ENCODE measurements at regions not wholly inside any gene's neighbourhood (a gene's known extent, or its start where the extent isn't known, plus 50 kb on each side); places are given as distances from the start of the nearest gene placed in this dataset.
"Not testable (repeated sequence)": the region's sequence is repeated elsewhere in the genome, so short reads cannot be mapped to it uniquely, and the experiment has no call there.

DNA sequence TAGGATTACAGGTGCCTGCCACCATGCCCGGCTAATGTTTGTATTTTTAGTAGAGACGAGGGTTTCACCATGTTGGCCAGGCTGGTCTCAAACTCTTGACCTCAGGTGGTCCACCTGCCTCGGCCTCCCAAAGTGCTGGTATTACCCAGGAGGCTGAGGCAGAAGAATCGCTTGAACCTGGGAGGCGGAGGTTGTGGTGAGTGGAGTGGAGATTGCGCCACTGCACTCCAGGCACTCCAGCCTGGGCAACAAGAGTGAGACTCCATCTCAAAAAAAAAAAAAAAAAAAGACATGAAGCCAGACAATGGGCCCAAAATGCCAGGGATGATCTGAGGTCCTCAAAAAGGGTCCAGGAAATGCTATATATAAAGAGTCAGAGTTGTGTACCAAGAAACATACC, 392.9 kb downstream of the SEC14L1 start:
- not testable (repeated sequence) for DNase-seq

DNA sequence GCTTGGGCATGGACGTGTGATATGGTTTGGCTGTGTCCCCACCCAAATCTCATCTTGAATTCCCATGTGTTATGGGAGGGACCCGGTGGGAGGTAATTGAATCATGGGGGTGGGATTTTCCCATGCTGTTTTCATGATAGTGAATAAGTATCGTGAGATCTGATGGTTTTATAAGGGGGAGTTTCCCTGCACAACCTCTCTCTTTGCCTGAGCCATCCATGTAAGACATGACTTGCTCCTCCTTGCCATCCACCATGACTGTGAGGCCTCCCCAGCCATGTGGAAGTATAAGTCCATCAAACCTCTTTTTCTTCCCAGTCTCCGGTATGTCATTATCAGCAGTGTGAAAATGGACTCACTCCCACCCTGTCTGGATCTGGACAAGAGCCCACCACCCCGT, 393.4 kb downstream of the SEC14L1 start:
- no peak for DNase-seq

DNA sequence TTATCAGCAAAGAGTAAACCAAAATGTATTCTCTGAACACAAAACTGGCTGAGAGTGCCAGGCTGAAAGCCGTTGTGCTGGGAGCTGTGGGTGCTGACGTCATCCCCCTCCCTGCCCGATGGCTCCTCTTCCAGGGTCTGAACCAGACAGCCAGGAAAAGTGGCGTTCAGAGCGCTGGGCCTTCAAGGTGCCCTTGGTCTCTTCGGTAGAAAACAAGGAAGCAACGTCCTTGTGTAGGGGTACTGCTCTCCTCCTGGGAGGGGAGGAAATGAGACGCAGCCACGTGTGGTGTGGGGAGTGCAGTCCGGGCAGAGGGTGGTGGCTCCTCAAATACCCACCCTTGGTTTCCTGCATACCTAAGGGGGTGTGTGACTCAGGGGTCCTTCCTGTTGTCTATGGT, 394.7 kb downstream of the SEC14L1 start:
- no peak for DNase-seq

DNA sequence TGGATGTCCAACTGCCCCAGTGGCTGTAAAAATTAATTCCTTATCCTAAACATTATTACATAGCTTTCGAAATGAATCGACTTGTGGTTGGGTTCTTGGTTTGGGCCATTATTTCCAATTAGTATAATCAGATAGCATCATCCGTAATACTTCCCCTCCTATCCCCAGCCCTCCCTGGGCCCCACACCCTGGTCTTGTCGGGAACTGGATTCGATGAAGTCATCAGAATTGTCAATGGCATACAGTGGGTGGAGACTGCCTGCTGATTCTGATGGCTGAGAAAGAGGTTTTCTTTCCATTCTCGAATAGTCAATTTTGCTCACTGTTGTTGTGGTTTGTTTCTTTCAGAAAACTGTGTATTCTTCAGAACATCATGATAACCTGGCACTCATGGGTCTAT, 395.1 kb downstream of the SEC14L1 start:
- no peak for DNase-seq

DNA sequence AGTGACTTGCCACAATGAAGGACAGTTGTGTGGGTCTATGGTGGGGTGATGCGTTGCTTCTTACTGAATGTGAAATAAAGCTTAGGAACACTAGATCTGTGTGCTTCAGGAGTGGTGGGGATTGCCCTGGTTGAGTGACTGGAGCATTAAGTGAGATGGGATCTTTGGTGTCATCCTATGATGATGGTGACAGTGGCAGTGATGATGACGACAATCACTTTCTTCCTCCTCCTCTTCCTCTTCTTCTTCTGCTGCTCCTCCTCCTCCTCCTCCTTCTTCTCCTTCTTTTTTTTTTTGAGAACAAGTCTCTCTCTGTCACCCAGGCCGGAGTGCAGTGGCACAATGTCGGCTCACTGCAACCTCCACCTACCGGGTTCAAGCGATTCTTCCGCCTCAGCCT, 396.8 kb downstream of the SEC14L1 start:
- DNase-seq, result no peak

DNA sequence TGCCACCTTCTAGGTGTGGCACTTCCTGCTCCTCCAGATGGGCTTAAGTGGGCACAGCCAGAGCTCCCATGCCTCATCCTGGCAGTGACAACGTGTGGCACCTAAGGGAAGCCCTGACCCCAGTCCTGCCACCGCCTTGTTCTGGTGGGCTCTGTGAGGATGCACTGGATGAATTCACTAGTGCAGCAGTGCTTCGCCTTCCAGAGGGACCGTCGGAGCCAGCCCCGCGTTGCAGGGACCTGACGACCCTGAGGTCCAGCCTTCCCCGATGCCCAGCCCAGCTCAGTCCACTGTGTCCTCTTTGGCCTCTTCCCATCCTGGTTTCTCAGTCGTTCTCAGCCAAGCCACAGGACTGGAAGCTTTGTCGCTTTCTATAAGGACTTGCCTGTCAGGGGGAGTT, 399.8 kb downstream of the SEC14L1 start:
- no peak for DNase-seq

DNA sequence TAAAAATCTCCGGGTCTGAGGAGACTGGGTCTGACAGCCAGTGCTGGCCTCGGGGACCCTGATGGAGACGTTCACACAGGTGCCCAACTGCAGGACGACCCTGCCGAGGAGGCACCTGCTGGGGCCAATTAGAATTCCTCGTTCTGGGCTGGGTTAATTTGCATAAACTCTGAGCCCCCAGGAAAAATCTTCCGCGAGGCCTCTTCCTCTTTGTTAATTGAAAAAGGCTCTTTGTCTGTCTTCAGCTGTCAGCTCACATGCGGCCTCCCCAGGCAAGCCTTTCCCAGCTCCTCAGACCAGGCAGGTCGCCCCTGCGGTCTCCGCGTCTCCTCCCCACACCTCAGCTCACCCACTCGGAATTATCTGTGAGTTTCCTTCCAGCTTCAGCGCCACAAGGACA, 400.2 kb downstream of the SEC14L1 start:
- DNase-seq, result no peak

DNA sequence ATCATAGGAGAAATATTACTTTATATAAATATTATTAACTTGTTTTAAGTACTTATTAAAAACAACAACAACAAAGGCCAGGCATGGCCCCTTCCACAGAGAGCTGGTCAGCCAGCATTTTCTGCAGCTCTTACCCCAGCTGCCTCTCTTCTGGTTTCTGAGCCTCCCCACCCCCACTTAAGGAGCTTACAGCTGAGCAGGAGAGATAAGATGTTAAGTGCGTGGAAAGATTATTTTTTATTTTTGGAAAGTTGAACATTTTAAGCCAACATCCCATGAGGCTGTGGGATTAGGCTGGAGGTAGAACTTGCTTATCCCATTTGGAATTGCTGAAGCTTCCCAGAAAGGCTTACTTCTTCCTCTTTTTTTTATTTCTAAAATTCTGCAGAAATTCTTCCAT, 401.2 kb downstream of the SEC14L1 start:
- DNase-seq, result no peak

DNA sequence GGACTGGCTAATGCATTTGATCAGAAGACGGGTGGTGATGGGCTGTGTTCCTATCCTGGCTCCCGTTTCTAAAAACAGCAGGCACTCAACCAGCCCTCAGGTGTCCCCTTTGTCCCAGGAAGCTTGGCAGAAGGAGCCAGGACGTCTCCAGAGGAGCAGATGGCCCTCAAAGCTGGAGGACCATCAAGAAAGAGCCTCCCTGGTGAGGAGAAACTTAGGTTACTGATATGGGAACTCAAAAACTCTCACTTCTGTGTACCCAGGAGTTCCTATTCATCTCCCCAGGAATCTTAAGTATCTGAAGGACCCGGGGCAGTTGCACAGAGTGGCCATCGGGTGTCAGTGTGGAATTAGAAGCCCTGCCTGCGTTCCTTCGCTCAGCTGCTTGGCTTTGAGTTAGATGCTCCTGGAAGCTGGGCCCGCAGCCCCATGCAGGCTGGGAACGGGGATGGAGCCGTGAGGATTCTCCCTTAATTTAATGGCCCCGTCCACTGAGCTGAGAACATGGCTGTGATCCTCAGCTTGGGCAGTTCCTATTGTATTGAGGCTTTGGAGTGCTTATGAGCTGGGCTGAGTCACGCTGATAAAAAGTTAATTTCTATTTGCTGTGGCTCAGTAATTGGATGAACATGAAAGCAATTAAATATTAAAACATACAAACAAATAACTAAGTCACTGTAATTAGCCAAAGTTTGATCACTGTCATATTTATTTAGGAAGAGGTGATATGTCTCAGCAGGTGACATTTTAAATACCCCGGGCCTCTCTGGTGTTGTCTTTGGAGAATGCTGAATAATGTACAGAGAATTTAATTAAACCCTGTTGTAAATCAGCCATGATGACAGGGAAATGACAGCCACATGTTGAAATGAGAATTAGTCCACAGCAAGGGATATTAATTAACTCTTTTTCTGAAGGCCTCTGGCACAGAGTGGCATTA, 402.1 kb downstream of the SEC14L1 start:
- peak; percentile 30 for DNase-seq

DNA sequence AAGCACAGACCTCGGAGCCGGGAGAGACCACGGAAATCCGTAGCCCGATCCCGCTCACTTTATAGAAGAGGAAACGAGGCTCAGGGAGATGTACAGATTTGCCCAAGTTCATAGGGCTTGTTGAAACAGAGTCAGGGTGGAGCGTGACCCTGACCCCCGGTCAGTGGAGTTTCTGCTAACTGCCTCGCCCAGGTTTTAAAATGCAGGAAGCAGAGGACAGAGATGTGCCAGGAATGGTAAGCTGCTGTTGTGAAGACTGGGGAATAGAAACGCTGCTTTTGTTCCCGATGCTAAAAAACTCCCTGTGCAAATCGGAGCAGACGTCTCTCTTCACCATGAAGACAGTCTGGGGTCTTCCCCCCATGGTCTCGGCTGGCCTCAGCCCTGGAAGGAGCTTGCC, 403.0 kb downstream of the SEC14L1 start:
- DNase-seq, result no peak

DNA sequence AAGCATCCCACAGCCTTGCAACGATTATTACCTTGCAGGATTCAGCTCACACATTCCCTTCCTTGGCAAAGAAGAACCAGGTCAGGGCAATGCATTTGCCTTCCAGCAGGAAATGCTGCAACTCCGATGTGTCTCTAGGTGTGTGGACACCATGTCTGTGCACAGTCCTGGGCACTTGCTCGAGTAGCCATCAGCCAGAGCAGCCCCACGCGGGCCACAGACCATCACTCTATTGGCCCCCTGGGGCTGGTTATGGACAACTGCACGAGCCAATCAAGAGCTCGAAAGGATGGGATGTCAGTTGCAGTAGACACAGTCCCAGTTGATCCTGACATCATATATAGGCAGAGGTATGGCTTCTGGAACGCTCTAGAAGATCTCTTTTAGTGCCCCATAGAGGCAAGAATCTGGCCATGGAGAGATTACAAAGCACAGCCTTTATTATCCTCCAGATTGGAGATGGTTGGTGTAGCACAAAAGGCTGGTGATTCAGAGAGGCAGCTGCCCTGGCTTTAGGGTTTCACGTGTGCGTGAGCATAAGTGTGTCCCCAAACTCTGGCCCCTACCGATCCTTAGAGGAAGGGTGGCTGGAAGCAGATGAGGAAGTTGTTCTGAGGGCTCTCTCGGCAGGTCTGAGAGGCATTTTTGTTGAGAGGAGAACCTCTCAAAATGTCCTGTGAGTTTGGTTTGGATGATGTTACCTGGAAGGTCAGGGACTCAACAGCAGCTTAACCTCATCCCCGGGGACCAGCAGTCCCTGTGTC, 403.8 kb downstream of the SEC14L1 start:
- no peak for DNase-seq

DNA sequence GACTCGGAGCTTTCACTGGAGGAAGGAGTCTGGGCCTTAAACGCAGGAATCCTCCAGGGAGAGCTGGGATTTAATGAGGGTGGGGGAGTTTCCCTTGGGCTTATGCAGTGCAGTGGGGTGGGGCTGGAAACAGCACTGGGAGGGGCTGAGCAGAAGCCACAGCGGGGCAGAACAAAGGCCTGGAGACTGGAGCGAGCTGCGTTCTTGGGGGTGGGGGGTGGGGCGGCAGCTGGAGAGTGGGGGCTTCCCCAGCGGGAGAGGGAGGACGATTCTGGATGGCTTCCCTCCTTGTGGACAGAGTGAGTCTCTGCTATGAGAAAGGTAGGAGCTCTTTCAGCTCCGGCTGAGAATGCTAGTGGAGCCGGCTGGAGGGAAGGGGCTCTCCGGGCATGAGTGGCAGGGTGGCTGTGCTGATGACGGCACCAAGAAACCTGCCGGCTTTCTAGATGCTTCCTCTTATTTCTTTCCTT, 406.0 kb downstream of the SEC14L1 start:
- DNase-seq, result no peak

DNA sequence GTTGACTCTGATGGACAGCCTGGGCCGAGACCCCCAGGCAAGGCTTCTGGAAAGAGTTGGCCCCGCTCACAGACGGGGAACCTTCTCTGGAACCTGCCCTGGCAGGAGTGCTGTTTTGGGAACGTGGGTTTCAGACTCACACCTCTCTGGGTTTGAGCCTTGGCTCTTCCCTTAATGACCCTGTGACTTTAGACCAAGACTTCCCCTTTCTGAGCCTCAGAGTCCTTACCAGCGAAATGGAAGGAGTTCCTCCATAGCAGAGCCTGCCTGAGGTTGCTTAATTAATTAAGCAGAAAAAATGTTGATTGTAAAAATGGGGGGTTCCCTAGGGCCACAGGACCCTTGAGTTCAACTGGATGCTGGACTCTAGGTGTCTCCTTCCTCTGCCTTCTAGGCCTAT, 408.2 kb downstream of the SEC14L1 start:
- DNase-seq, result no peak

DNA sequence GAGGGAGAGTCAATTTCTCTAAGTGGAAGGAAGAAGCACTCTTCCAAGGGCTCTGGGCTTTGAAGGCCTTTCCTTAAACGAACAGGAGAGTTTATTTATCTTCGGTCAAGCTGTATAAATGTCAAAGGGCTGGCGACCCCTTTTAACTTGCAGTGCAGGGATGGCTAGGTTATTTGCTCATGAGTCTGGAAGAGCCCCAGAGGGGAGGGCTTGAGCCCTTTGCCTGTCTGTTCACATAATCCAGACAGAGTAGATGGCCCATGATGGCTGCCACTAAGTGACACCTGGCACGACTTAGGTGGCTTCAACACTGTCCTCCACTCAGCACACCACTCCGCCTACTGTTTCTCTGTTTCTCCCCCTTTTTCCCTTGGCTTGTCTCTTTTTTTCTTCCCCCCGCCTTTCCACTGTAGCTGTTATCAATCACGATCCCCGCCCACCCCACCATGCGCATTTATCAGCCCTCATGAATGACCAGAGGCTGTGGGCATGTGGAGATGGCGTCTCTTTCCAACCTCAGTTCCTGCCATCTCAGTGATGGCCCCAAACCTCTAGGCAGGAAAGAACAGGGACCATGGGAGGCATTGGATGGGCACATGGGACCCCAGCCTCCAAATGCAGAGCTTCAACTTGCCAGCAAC, 408.7 kb upstream of the TNRC6C start:
- no peak for DNase-seq

DNA sequence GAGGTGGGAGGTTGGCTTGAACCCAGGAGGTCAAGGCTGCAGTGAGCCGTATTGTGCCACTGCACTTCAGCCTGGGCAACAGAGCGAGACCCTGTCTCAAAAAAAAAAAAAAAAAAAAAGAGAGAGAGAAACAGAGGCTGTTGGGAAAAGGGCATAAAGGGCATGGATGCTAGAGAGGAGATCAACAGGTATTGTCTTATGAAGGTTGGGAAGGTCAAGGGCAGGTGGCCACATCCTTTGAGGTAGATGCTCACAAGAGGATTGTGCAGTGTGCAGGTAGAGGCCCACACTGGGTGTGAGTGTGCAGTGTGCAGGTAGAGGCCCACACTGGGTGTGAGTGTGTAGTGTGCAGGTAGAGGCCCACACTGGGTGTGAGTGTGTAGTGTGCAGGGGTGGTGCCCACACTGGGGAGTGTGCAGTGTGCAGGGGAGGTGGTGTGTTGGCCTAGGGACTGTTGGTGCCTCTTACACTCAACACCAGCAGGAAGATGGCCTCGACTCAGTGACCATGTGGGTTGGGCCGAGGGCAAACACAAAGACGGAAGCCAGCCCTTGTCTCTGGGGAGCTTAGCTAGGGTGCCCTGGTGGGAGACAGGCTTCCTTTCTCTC, 404.9 kb upstream of the TNRC6C start:
- no peak for DNase-seq

DNA sequence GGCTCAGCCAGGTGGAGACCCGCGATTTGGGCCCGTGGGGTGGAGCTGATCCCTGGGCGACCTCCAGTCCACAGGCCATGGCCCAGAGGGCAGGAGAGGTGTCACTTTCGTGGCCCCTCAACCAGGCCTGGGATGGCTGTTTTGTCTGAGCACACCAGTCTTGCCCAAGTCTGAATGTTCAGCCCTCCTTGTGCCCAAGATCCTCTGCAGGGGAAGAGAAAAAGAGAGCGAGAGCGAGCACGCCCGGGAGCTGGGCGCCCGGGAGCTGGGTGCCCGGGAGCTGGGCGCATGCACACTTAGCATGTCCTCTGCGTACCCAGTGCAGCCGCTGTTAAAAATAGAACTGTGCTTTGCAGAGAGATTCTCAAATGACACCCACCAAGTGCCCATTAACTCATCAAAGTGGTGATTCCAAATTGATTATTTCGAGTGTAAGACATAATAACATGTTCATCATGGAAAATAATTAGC, 403.3 kb upstream of the TNRC6C start:
- DNase-seq, result no peak

DNA sequence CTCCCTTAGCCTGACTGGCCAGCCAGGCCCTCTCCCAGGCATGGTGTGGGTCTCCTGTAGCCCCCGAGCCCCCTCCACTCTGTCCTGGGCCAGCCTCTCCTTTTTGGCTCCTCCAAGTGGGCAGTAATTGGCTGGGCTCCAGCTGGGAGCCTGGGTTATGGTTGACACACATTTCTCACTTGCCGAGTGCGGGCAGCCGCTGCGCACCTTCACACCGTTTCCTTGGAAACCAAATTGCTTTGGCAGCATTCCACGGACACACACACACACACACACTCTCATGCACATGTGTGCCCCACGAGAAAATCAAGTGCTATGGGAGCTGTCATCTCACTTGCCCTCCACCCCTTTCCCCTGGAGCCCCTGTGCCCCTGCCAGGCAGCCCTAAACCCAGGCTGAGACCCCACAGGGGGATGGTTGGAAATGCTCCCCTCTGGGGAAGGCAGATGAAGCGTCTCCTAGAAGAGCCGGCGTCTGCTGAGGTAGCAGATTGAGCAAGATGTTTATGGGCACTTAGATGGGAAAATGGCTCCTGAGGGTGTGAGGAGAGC, 402.7 kb upstream of the TNRC6C start:
- no peak for DNase-seq

DNA sequence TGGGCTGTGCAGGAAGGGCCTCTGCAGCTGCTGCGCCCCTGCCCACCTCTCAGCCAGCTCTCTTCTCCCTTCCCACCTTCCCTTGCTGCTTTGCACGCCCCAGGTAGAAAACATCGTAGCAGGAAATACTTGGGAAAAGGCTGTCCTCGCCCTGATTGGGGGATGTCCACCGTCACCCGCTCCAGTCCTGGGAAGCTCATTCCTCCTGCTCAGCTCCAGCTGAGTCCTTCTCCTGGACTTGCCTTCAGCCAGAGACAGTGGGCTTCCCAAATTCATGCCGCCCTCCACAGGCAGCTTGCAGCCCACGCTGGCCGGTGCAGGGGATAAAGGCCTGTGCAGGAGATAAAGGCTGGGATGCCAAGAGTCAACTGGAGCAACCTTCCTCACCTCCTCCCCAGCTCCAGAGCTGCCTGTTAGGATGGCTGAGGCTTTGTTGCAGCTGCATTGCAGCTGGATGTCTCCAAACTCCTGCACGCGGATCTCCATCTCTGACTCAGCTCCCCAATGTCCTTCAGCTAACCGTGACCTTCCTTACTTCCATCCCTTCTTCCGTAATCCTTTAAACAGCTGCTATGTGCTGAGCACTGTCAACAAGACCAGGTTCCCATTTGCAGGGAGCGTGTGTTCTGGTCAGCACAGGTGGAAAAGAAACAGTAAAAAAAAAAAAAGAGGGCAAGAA, 402.0 kb upstream of the TNRC6C start:
- DNase-seq, result no peak

DNA sequence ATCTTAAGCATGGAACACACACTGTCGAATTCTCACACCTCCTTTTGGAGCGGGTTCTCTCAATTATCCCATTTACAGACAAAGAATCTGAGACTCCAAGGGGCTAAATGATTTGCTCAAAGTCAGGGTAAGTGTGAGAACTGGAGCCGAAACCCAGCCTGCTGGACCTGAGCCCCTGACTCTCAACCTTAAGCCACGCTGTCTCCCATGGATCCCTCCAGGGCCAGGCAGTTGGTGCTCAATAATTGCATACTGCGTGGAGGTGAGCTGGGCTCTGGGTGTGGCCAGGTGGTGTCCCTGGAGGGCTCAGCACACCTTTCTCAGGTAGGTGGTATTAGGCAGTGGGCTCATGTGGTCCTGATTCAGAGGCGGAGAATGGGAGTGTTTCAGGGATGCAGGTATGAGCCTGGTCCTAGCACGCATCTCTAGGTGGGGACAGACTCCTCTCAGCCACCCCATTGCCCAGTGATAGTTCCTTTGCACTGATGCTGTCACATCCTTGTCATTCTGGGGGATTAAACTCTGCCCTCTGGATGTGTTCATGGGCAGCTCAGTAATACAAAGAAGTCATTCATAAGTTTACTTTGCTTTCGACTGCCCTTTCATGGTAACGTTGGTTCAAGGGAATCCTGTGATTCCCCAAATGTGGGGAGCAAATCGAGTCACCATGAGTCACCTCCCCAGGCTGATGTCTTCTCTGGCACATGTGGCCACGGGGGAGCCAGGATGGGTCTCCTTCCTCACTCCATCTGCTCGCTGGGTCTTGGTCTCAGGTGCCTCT, 399.5 kb upstream of the TNRC6C start:
- no peak for DNase-seq

DNA sequence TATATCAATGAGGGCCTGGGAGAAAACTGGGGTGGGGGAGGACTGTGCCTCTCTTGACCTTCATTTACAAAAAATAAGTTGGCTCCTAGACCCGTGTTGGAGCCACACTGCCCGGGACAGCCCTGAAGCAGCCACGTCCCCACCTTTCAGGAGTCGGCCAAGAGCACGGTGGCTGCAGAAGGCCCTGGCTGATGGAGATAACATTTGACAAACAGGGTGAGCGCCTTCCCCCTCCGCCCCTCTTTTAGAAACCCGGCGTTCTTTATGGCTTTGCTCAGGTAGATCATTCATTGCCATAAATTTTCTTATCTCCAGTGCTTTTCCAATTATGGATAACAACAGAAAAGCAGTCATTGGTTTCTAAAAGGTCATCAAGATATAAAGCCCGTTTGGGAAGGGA, 398.1 kb upstream of the TNRC6C start:
- DNase-seq, result no peak

DNA sequence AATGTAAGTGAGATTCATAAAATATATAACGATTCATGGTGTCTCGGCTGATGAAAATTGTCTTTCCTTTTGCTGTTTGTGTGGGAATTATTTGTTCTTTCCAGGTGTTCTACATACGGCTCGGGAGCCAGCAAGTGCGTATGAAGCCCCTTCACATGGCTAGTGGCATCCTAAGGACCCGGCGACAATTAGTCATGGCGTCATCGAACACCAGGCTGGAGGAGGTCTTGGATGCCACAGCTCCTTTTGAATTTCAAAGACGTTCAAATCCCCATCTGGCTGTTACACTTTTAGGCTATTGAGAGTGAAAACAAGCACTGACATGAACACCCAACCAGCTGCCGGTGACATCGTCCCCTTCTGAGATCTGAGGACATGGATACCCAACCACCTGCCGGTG, 397.7 kb upstream of the TNRC6C start:
- DNase-seq, result no peak
